ENCODE measurements at regions not wholly inside any gene's neighbourhood (a gene's known extent, or its start where the extent isn't known, plus 50 kb on each side); places are given as distances from the start of the nearest gene placed in this dataset.

- Histone ChIP-seq H3K9me3 (replicated peaks; ENCODE audit: low read length) (no peaks in the 10 kb centered on the region), H3K4me2 (ENCODE audit: low read length) (no peak overlapping the region), H3K4me1 (ENCODE audit: control insufficient read depth, insufficient read depth, low read length) (no peaks in the 10 kb centered on the region), H3K27me3 (ENCODE audit: control insufficient read depth, insufficient read depth, low read length) (no peaks in the 10 kb centered on the region), H3K36me3 (ENCODE audit: insufficient read depth, low read length) (no peaks in the 10 kb centered on the region), H3K9ac (ENCODE audit: low read depth, low read length) (no peak overlapping the region), H3K4me3 (ENCODE audit: low read length) (no peak overlapping the region)
Measured at GRCh38 chr18:60935041-60935910, 398.0 kb upstream of the CDH20 start.

- no peak overlapping the region for H3K4me3 ChIP-seq (ENCODE audit: low read length)
- no peak overlapping the region for H3K4me2 ChIP-seq (ENCODE audit: low read length)
- H3K9me3 ChIP-seq (replicated peaks; ENCODE audit: low read length): no peaks in the 10 kb centered on the region
- H3K4me1 ChIP-seq (ENCODE audit: control insufficient read depth, insufficient read depth, low read length): no peaks in the 10 kb centered on the region
- no peak overlapping the region for H3K9ac ChIP-seq (ENCODE audit: low read depth, low read length)
- H3K27me3 ChIP-seq (ENCODE audit: control insufficient read depth, insufficient read depth, low read length): no peaks in the 10 kb centered on the region
- no peaks in the 10 kb centered on the region for H3K36me3 ChIP-seq (ENCODE audit: insufficient read depth, low read length)
Measured at GRCh38 chr18:60936101-60936500, 397.1 kb upstream of the CDH20 start.

GRCh38 chr18:60943297-60943696 is 389.9 kb upstream of the CDH20 start:
- no peaks in the 10 kb centered on the region for H3K27me3 ChIP-seq (ENCODE audit: control insufficient read depth, insufficient read depth, low read length)
- no peak overlapping the region for H3K4me2 ChIP-seq (ENCODE audit: low read length)
- no peaks in the 10 kb centered on the region for H3K36me3 ChIP-seq (ENCODE audit: insufficient read depth, low read length)
- H3K4me1 ChIP-seq (ENCODE audit: control insufficient read depth, insufficient read depth, low read length): no peaks in the 10 kb centered on the region
- H3K9ac ChIP-seq (ENCODE audit: low read depth, low read length): no peak overlapping the region
- H3K4me3 ChIP-seq (ENCODE audit: low read length): no peak overlapping the region
- peaks cover 5% of the 10 kb centered on the region for H3K9me3 ChIP-seq (replicated peaks; ENCODE audit: low read length)

GRCh38 chr18:60950634-60951033 is 382.6 kb upstream of the CDH20 start:
- Histone ChIP-seq H3K4me3 (ENCODE audit: low read length) (no peak overlapping the region), H3K4me2 (ENCODE audit: low read length) (no peak overlapping the region), H3K36me3 (ENCODE audit: insufficient read depth, low read length) (no peaks in the 10 kb centered on the region), H3K9me3 (replicated peaks; ENCODE audit: low read length) (no peaks in the 10 kb centered on the region), H3K9ac (ENCODE audit: low read depth, low read length) (no peak overlapping the region), H3K27me3 (ENCODE audit: control insufficient read depth, insufficient read depth, low read length) (no peaks in the 10 kb centered on the region), H3K4me1 (ENCODE audit: control insufficient read depth, insufficient read depth, low read length) (no peaks in the 10 kb centered on the region)

- no peaks in the 10 kb centered on the region for H3K36me3 ChIP-seq (ENCODE audit: insufficient read depth, low read length)
- no peaks in the 10 kb centered on the region for H3K9me3 ChIP-seq (replicated peaks; ENCODE audit: low read length)
- H3K4me2 ChIP-seq (ENCODE audit: low read length): no peak overlapping the region
- H3K4me3 ChIP-seq (ENCODE audit: low read length): no peak overlapping the region
- H3K27me3 ChIP-seq (ENCODE audit: control insufficient read depth, insufficient read depth, low read length): no peaks in the 10 kb centered on the region
- no peak overlapping the region for H3K9ac ChIP-seq (ENCODE audit: low read depth, low read length)
- H3K4me1 ChIP-seq (ENCODE audit: control insufficient read depth, insufficient read depth, low read length): no peaks in the 10 kb centered on the region
Measured at GRCh38 chr18:60951091-60951490, 382.1 kb upstream of the CDH20 start.

GRCh38 chr18:60962625-60963024 is 370.6 kb upstream of the CDH20 start:
- Histone ChIP-seq H3K9ac (ENCODE audit: low read depth, low read length) (no peak overlapping the region), H3K27me3 (ENCODE audit: control insufficient read depth, insufficient read depth, low read length) (no peaks in the 10 kb centered on the region), H3K36me3 (ENCODE audit: insufficient read depth, low read length) (no peaks in the 10 kb centered on the region), H3K4me1 (ENCODE audit: control insufficient read depth, insufficient read depth, low read length) (no peaks in the 10 kb centered on the region), H3K4me3 (ENCODE audit: low read length) (no peak overlapping the region), H3K9me3 (replicated peaks; ENCODE audit: low read length) (no peaks in the 10 kb centered on the region), H3K4me2 (ENCODE audit: low read length) (no peak overlapping the region)

- no peak overlapping the region for H3K9ac ChIP-seq (ENCODE audit: low read depth, low read length)
- no peaks in the 10 kb centered on the region for H3K36me3 ChIP-seq (ENCODE audit: insufficient read depth, low read length)
- H3K9me3 ChIP-seq (replicated peaks; ENCODE audit: low read length): no peaks in the 10 kb centered on the region
- H3K27me3 ChIP-seq (ENCODE audit: control insufficient read depth, insufficient read depth, low read length): no peaks in the 10 kb centered on the region
- H3K4me2 ChIP-seq (ENCODE audit: low read length): no peak overlapping the region
- no peaks in the 10 kb centered on the region for H3K4me1 ChIP-seq (ENCODE audit: control insufficient read depth, insufficient read depth, low read length)
- no peak overlapping the region for H3K4me3 ChIP-seq (ENCODE audit: low read length)
Measured at GRCh38 chr18:60965856-60966255, 367.4 kb upstream of the CDH20 start.

GRCh38 chr18:60966876-60967275 is 366.4 kb upstream of the CDH20 start:
- Histone ChIP-seq H3K4me3 (ENCODE audit: low read length) (no peak overlapping the region), H3K9ac (ENCODE audit: low read depth, low read length) (no peak overlapping the region), H3K36me3 (ENCODE audit: insufficient read depth, low read length) (no peaks in the 10 kb centered on the region), H3K4me2 (ENCODE audit: low read length) (no peak overlapping the region), H3K27me3 (ENCODE audit: control insufficient read depth, insufficient read depth, low read length) (no peaks in the 10 kb centered on the region), H3K4me1 (ENCODE audit: control insufficient read depth, insufficient read depth, low read length) (no peaks in the 10 kb centered on the region), H3K9me3 (replicated peaks; ENCODE audit: low read length) (no peaks in the 10 kb centered on the region)

GRCh38 chr18:60975420-60975819 is 357.8 kb upstream of the CDH20 start:
- no peak overlapping the region for H3K4me3 ChIP-seq (ENCODE audit: low read length)
- H3K27me3 ChIP-seq (ENCODE audit: control insufficient read depth, insufficient read depth, low read length): no peaks in the 10 kb centered on the region
- no peaks in the 10 kb centered on the region for H3K9me3 ChIP-seq (replicated peaks; ENCODE audit: low read length)
- no peaks in the 10 kb centered on the region for H3K4me1 ChIP-seq (ENCODE audit: control insufficient read depth, insufficient read depth, low read length)
- no peak overlapping the region for H3K9ac ChIP-seq (ENCODE audit: low read depth, low read length)
- no peak overlapping the region for H3K4me2 ChIP-seq (ENCODE audit: low read length)
- no peaks in the 10 kb centered on the region for H3K36me3 ChIP-seq (ENCODE audit: insufficient read depth, low read length)

- Histone ChIP-seq H3K36me3 (ENCODE audit: insufficient read depth, low read length) (no peaks in the 10 kb centered on the region), H3K4me2 (ENCODE audit: low read length) (no peak overlapping the region), H3K4me1 (ENCODE audit: control insufficient read depth, insufficient read depth, low read length) (no peaks in the 10 kb centered on the region), H3K27me3 (ENCODE audit: control insufficient read depth, insufficient read depth, low read length) (no peaks in the 10 kb centered on the region), H3K4me3 (ENCODE audit: low read length) (no peak overlapping the region), H3K9me3 (replicated peaks; ENCODE audit: low read length) (no peaks in the 10 kb centered on the region), H3K9ac (ENCODE audit: low read depth, low read length) (no peak overlapping the region)
Measured at GRCh38 chr18:60976976-60977375, 356.3 kb upstream of the CDH20 start.

GRCh38 chr18:60978338-60978737 is 354.9 kb upstream of the CDH20 start:
- H3K9me3 ChIP-seq (replicated peaks; ENCODE audit: low read length): no peaks in the 10 kb centered on the region
- no peak overlapping the region for H3K4me3 ChIP-seq (ENCODE audit: low read length)
- no peak overlapping the region for H3K9ac ChIP-seq (ENCODE audit: low read depth, low read length)
- no peak overlapping the region for H3K4me2 ChIP-seq (ENCODE audit: low read length)
- H3K27me3 ChIP-seq (ENCODE audit: control insufficient read depth, insufficient read depth, low read length): no peaks in the 10 kb centered on the region
- H3K36me3 ChIP-seq (ENCODE audit: insufficient read depth, low read length): no peaks in the 10 kb centered on the region
- H3K4me1 ChIP-seq (ENCODE audit: control insufficient read depth, insufficient read depth, low read length): no peaks in the 10 kb centered on the region

GRCh38 chr18:60980422-60981005 is 352.7 kb upstream of the CDH20 start:
- Histone ChIP-seq H3K36me3 (ENCODE audit: insufficient read depth, low read length) (no peaks in the 10 kb centered on the region), H3K9me3 (replicated peaks; ENCODE audit: low read length) (no peaks in the 10 kb centered on the region), H3K4me2 (ENCODE audit: low read length) (no peak overlapping the region), H3K4me1 (ENCODE audit: control insufficient read depth, insufficient read depth, low read length) (no peaks in the 10 kb centered on the region), H3K9ac (ENCODE audit: low read depth, low read length) (no peak overlapping the region), H3K4me3 (ENCODE audit: low read length) (no peak overlapping the region), H3K27me3 (ENCODE audit: control insufficient read depth, insufficient read depth, low read length) (no peaks in the 10 kb centered on the region)

All from skeletal muscle satellite cell (primary cell).